Ecto neural progenitor cell (in vitro differentiated cells): ENCODE measurements at regions not wholly inside any gene's neighbourhood (a gene's known extent, or its start where the extent isn't known, plus 50 kb on each side); places are given as distances from the start of the nearest gene placed in this dataset.

ENCODE experiments used
- DNase-seq: peaks from one replicate; pipeline ENCODE4 v3.0.0-alpha.2; 2018; ENCODE audit warnings: low spot score

GRCh38 chr5:168165221-168165914 lies 126.1 kb upstream of the WWC1 start:
- peak; percentile 51 for DNase-seq

GRCh38 chr5:168165977-168166376 lies 125.5 kb upstream of the WWC1 start:
- no peak for DNase-seq

- no peak for DNase-seq
Measured at GRCh38 chr5:168167338-168167737, 124.1 kb upstream of the WWC1 start.

- DNase-seq: no peak
Measured at GRCh38 chr5:168168978-168169698, 122.3 kb upstream of the WWC1 start.

- DNase-seq: no peak
Measured at GRCh38 chr5:168169791-168170190, 121.7 kb upstream of the WWC1 start.

- no peak for DNase-seq
Measured at GRCh38 chr5:168171901-168172759, 119.3 kb upstream of the WWC1 start.

- no peak for DNase-seq
Measured at GRCh38 chr5:168172760-168173223, 118.7 kb upstream of the WWC1 start.

- DNase-seq: no peak
Measured at GRCh38 chr5:168174376-168174775, 117.1 kb upstream of the WWC1 start.

GRCh38 chr5:168176251-168176650 lies 115.2 kb upstream of the WWC1 start:
- no peak for DNase-seq

- no peak for DNase-seq
Measured at GRCh38 chr5:168176941-168177340, 114.5 kb upstream of the WWC1 start.

- DNase-seq: peak; percentile 58
Measured at GRCh38 chr5:168177831-168178450, 113.5 kb upstream of the WWC1 start.

GRCh38 chr5:168179192-168179593 lies 112.3 kb upstream of the WWC1 start:
- no peak for DNase-seq

GRCh38 chr5:168182269-168182668 lies 109.2 kb upstream of the WWC1 start:
- no peak for DNase-seq

- no peak for DNase-seq
Measured at GRCh38 chr5:168184103-168184502, 107.3 kb upstream of the WWC1 start.

- DNase-seq: no peak
Measured at GRCh38 chr5:168186289-168187074, 105.0 kb upstream of the WWC1 start.

GRCh38 chr5:168187614-168188013 lies 103.8 kb upstream of the WWC1 start:
- DNase-seq: no peak

GRCh38 chr5:168188182-168188581 lies 103.3 kb upstream of the WWC1 start:
- no peak for DNase-seq

- no peak for DNase-seq
Measured at GRCh38 chr5:168192120-168192519, 99.3 kb upstream of the WWC1 start.

- no peak for DNase-seq
Measured at GRCh38 chr5:168193493-168194250, 97.8 kb upstream of the WWC1 start.

- no peak for DNase-seq
Measured at GRCh38 chr5:168195110-168195509, 96.3 kb upstream of the WWC1 start.

GRCh38 chr5:168198359-168198758 lies 93.1 kb upstream of the WWC1 start:
- DNase-seq: no peak
